RCC 7860 (cell line): ENCODE measurements at regions not wholly inside any gene's neighbourhood (a gene's known extent, or its start where the extent isn't known, plus 50 kb on each side); places are given as distances from the start of the nearest gene placed in this dataset.
"Not testable (repeated sequence)": the region's sequence is repeated elsewhere in the genome, so short reads cannot be mapped to it uniquely, and the experiment has no call there.

Source experiments
- DNase-seq: peaks from one replicate; pipeline ENCODE4 v3.0.0-alpha.2; 2015; ENCODE audit warnings: low spot score
- FAIRE-seq: peaks from 2 replicates; lab custom pipeline; 2012; peaks lifted over from hg19 to GRCh38; lab: Jason Lieb, UNC

GRCh38 chr4:108416831-108417230 lies 203.5 kb upstream of the RPL34 start:
- no peak for DNase-seq
- FAIRE-seq: no peak

GRCh38 chr4:108415389-108415788 lies 205.0 kb upstream of the RPL34 start:
- no peak for FAIRE-seq

GRCh38 chr4:108411836-108412235 lies 208.5 kb upstream of the RPL34 start:
- FAIRE-seq: no peak
- DNase-seq: no peak

More at GRCh38 chr4:108415389-108415788, 205.0 kb upstream of the RPL34 start:
- no peak for DNase-seq

- FAIRE-seq, DNase-seq: not testable (repeated sequence)
These were observed 210.7 kb upstream of the RPL34 start for GRCh38 chr4:108409691-108410090.

- no peak for FAIRE-seq
- no peak for DNase-seq
These were observed 214.8 kb upstream of the RPL34 start for GRCh38 chr4:108405586-108405985.

GRCh38 chr4:108400309-108400708 lies 220.1 kb upstream of the RPL34 start:
- FAIRE-seq (no peak), DNase-seq (no peak)

GRCh38 chr4:108399610-108400265 lies 220.6 kb upstream of the RPL34 start:
- DNase-seq: no peak
- FAIRE-seq: no peak

GRCh38 chr4:108398836-108399235 lies 221.5 kb upstream of the RPL34 start:
- DNase-seq: no peak
- no peak for FAIRE-seq

GRCh38 chr4:108398316-108398715 lies 222.1 kb upstream of the RPL34 start:
- DNase-seq (peak; percentile 89), FAIRE-seq (peak; percentile 89)

GRCh38 chr4:108397850-108398249 lies 222.5 kb upstream of the RPL34 start:
- no peak for DNase-seq
- no peak for FAIRE-seq

GRCh38 chr4:108396900-108397497 lies 223.4 kb upstream of the RPL34 start:
- no peak for FAIRE-seq
- DNase-seq: no peak

GRCh38 chr4:108395786-108396185 lies 224.6 kb upstream of the RPL34 start:
- FAIRE-seq (no peak), DNase-seq (no peak)

- FAIRE-seq (no peak), DNase-seq (no peak)
These were observed 225.2 kb upstream of the LEF1 start for GRCh38 chr4:108393890-108394472.

GRCh38 chr4:108391701-108392455 lies 223.1 kb upstream of the LEF1 start:
- no peak for FAIRE-seq
- no peak for DNase-seq

- FAIRE-seq: peak; percentile 76
These were observed 216.3 kb upstream of the LEF1 start for GRCh38 chr4:108385076-108385475.

GRCh38 chr4:108384544-108384943 lies 215.8 kb upstream of the LEF1 start:
- DNase-seq: no peak
- peak; percentile 71 for FAIRE-seq

More at GRCh38 chr4:108385076-108385475, 216.3 kb upstream of the LEF1 start:
- DNase-seq: peak; percentile 69

- FAIRE-seq: no peak
- no peak for DNase-seq
These were observed 214.4 kb upstream of the LEF1 start for GRCh38 chr4:108383157-108383556.

- no peak for FAIRE-seq
- DNase-seq: no peak
These were observed 214.0 kb upstream of the LEF1 start for GRCh38 chr4:108382751-108383150.

GRCh38 chr4:108378164-108378563 lies 209.4 kb upstream of the LEF1 start:
- FAIRE-seq (no peak), DNase-seq (no peak)

- no peak for FAIRE-seq
These were observed 208.3 kb upstream of the LEF1 start for GRCh38 chr4:108377021-108377420.

GRCh38 chr4:108375434-108375833 lies 206.7 kb upstream of the LEF1 start:
- no peak for DNase-seq
- FAIRE-seq: no peak

More at GRCh38 chr4:108377021-108377420, 208.3 kb upstream of the LEF1 start:
- DNase-seq: no peak
